C4-2B (cell line): ENCODE measurements at regions not wholly inside any gene's neighbourhood (a gene's known extent, or its start where the extent isn't known, plus 50 kb on each side); places are given as distances from the start of the nearest gene placed in this dataset.

Source experiments
- H3K27ac ChIP-seq: fragments of 450-650 bp; 2 replicates; pipeline ENCODE4 v1.5.1; 2017
- ZFX ChIP-seq: fragments of 450-650 bp; IDR thresholded peaks from 2 replicates; pipeline ENCODE4 v1.6.1; 2017
- TF ChIP-seq, protein P1 (sequence below): fragments of 450-650 bp; conservative IDR thresholded peaks from 2 replicates; pipeline ENCODE4 v1.5.1; 2017; ENCODE audit warnings: mild to moderate bottlenecking

- TF ChIP-seq ZFX = no peak
- TF ChIP-seq, protein P1, sequence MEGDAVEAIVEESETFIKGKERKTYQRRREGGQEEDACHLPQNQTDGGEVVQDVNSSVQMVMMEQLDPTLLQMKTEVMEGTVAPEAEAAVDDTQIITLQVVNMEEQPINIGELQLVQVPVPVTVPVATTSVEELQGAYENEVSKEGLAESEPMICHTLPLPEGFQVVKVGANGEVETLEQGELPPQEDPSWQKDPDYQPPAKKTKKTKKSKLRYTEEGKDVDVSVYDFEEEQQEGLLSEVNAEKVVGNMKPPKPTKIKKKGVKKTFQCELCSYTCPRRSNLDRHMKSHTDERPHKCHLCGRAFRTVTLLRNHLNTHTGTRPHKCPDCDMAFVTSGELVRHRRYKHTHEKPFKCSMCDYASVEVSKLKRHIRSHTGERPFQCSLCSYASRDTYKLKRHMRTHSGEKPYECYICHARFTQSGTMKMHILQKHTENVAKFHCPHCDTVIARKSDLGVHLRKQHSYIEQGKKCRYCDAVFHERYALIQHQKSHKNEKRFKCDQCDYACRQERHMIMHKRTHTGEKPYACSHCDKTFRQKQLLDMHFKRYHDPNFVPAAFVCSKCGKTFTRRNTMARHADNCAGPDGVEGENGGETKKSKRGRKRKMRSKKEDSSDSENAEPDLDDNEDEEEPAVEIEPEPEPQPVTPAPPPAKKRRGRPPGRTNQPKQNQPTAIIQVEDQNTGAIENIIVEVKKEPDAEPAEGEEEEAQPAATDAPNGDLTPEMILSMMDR = no peak
These were observed 256.4 kb upstream of the SOX21 start for GRCh38 chr13:94968757-94969086.

DNA sequence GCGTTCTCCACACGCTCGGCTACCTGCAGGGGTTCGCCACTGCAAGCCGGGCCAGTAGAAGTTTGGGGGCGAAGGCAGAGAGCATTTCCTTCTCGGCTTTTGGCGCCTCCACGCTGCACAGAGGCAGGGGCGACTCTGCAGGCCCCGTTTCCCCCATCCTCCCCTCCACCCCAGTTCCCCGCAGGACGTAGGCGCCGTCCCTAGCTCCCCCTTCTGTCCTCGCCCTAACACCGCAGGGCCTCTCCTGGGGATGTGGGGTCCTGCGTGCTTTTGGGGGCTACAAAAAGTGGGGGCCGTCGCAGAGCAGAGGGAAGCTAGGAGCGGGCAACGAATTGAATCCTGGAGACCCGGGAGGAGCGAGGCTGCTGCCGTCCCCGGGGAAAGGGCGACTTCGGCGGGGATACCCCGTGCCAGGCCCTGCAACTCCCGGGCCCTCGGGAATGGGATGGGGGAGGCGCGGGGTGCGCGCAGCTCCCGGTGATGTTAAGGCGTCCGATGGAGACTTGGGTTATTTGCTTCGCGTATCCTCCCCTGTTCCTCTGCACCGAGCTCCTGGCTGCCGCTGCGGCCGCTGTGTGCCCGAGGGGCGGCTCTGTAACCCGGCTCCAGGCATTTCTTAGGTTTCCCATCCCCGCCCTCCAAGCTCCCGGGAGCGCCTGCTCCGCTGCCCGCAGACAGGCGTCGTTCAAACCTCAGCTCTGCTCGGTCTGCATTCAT is 255.9 kb upstream of the SOX21 start:
- no peak overlapping the region for H3K27ac ChIP-seq
- TF ChIP-seq ZFX = no peak
- TF ChIP-seq, protein P1 = no peak; the same call in 1 of the 2 replicates

More at GRCh38 chr13:94968757-94969086, 256.4 kb upstream of the SOX21 start:
- H3K27ac ChIP-seq = no peak overlapping the region

GRCh38 chr13:94967183-94968039 is 255.1 kb upstream of the SOX21 start:
- H3K27ac ChIP-seq = no peak overlapping the region
- TF ChIP-seq ZFX = no peak
- TF ChIP-seq, protein P1 = no peak

- no peak for TF ChIP-seq ZFX
- TF ChIP-seq, protein P1 = no peak
- no peak overlapping the region for H3K27ac ChIP-seq
These were observed 254.1 kb upstream of the SOX21 start for GRCh38 chr13:94966422-94966955.

- H3K27ac ChIP-seq = no peak overlapping the region
- TF ChIP-seq ZFX = no peak
- TF ChIP-seq, protein P1 = no peak
These were observed 247.3 kb upstream of the SOX21 start for GRCh38 chr13:94959626-94960025.

- no peak overlapping the region for H3K27ac ChIP-seq
- no peak for TF ChIP-seq ZFX
- TF ChIP-seq, protein P1 = no peak
These were observed 244.2 kb upstream of the SOX21 start for GRCh38 chr13:94956417-94957110.
